NCI-H82 treated with DMSO at 0.1 percent for 48 hours (cell line): ENCODE measurements at regions not wholly inside any gene's neighbourhood (a gene's known extent, or its start where the extent isn't known, plus 50 kb on each side); places are given as distances from the start of the nearest gene placed in this dataset.

Experiments
- DNase-seq: peaks from one replicate; lab custom pipeline; 2025; ENCODE audit not compliant: unreplicated experiment; lab: John Stamatoyannopoulos, UW

- peak; percentile 49 for DNase-seq
Observed at GRCh38 chr2:209331291-209331844, 92.5 kb upstream of the MAP2 start.

GRCh38 chr2:209334188-209335017 lies 89.4 kb upstream of the MAP2 start:
- peak; percentile 44 for DNase-seq

- no peak for DNase-seq
Observed at GRCh38 chr2:209340522-209340921, 83.3 kb upstream of the MAP2 start.

GRCh38 chr2:209344349-209344748 lies 79.5 kb upstream of the MAP2 start:
- DNase-seq = no peak

GRCh38 chr2:209348433-209348832 lies 75.4 kb upstream of the MAP2 start:
- no peak for DNase-seq

- no peak for DNase-seq
Observed at GRCh38 chr2:209351636-209352035, 72.2 kb upstream of the MAP2 start.

GRCh38 chr2:209358992-209359391 lies 64.9 kb upstream of the MAP2 start:
- DNase-seq = no peak

GRCh38 chr2:209367075-209367747 lies 56.6 kb upstream of the MAP2 start:
- DNase-seq = no peak

GRCh38 chr2:209368406-209368805 lies 55.4 kb upstream of the MAP2 start:
- DNase-seq = no peak

GRCh38 chr2:209368914-209369313 lies 54.9 kb upstream of the MAP2 start:
- DNase-seq = no peak

- no peak for DNase-seq
Observed at GRCh38 chr2:209369656-209370055, 54.2 kb upstream of the MAP2 start.

GRCh38 chr2:209371407-209371806 lies 52.4 kb upstream of the MAP2 start:
- no peak for DNase-seq
